ENCODE measurements at regions not wholly inside any gene's neighbourhood (a gene's known extent, or its start where the extent isn't known, plus 50 kb on each side); places are given as distances from the start of the nearest gene placed in this dataset.

- POLR2A ChIA-PET: no interaction called here
- TF ChIP-seq CLOCK (CRISPR knock-in tag; IDR thresholded peaks at IDR 0.05; ENCODE audit: borderline replicate concordance) (no peak), DPF2 (IDR thresholded peaks at IDR 0.05) (no peak), ZNF274 (IDR thresholded peaks at IDR 0.05; ENCODE audit: borderline replicate concordance, low read depth, low read length) (no peak), SLC30A9 (CRISPR knock-in tag; IDR thresholded peaks at IDR 0.05) (no peak), ARNT (IDR thresholded peaks at IDR 0.05) (no peak), CCNT2 (IDR thresholded peaks at IDR 0.05; ENCODE audit: borderline replicate concordance, extremely low read depth, insufficient read length, low read depth, low read length) (no peak), VEZF1 (CRISPR knock-in tag; IDR thresholded peaks at IDR 0.05) (no peak), ATF6 (CRISPR knock-in tag; IDR thresholded peaks at IDR 0.05) (no peak), NFATC3 (IDR thresholded peaks at IDR 0.05) (no peak), RBM17 (IDR thresholded peaks at IDR 0.05; ENCODE audit: borderline replicate concordance, low read depth, low read length) (no peak), STAG1 (CRISPR knock-in tag; IDR thresholded peaks at IDR 0.05; ENCODE audit: borderline replicate concordance) (no peak), GTF2F1 (IDR thresholded peaks at IDR 0.05; ENCODE audit: low read depth, low read length) (no peak), HES1 (IDR thresholded peaks at IDR 0.05; ENCODE audit: low read depth) (no peak), ZNF12 (CRISPR knock-in tag; IDR thresholded peaks at IDR 0.05) (no peak), FOXO4 (CRISPR knock-in tag; IDR thresholded peaks at IDR 0.05) (no peak), OTX1 (CRISPR knock-in tag; IDR thresholded peaks at IDR 0.05) (no peak), NFE2 (IDR thresholded peaks at IDR 0.05; ENCODE audit: low read depth) (no peak)
Measured at GRCh38 chr12:82574191-82574590, 112.5 kb upstream of the TMTC2 start.

More at GRCh38 chr12:82574191-82574590, 112.5 kb upstream of the TMTC2 start:
- 3% methylated on average over 2 of the region's 2 CpGs for WGBS (ENCODE audit: insufficient coverage, low coverage, missing lambda C conversion rate)
- CTCF ChIA-PET (ENCODE audit: low intra/inter-chr PET ratio): no interaction called here
- intact Hi-C loops (cut with micrococcal nuclease) (no loop called here), in situ Hi-C loops (cut with MboI) (no loop called here)
- H4K20me1 ChIP-seq (replicated peaks; ENCODE audit: control insufficient read depth, insufficient read depth, low read length): no peaks in the 10 kb centered on the region
- H2AFZ ChIP-seq (ENCODE audit: low read depth, low read length): no peak overlapping the region
- BruUV-seq (replicated peaks): no TSS peak
- H3K9me3 ChIP-seq (replicated peaks; ENCODE audit: control insufficient read depth, insufficient read depth, low read depth, low read length): no peaks in the 10 kb centered on the region
- no peaks in the 10 kb centered on the region for H3K27me3 ChIP-seq (ENCODE audit: control insufficient read depth in 2 of 2, insufficient read depth in 2 of 2, low read length in 2 of 2)
- no peaks in the 10 kb centered on the region for H3K79me2 ChIP-seq (ENCODE audit: control insufficient read depth, insufficient read depth, low read length)
- ATAC-seq (no peak), DNase-seq (ENCODE audit: extremely low read depth in 1 of 4, low spot score in 3 of 4) (no peak), FAIRE-seq (no peak)
- no peak overlapping the region for H3K4me3 ChIP-seq
- H3K9me1 ChIP-seq (ENCODE audit: control insufficient read depth, insufficient read depth, low read length): no peaks in the 10 kb centered on the region
- no peaks in the 10 kb centered on the region for H3K36me3 ChIP-seq (ENCODE audit: control insufficient read depth, insufficient read depth, low read length)
- no peak overlapping the region for H3K9ac ChIP-seq (ENCODE audit: insufficient read depth in 1 of 2, low read depth in 2 of 2, low read length in 2 of 2)
- H3K27ac ChIP-seq (ENCODE audit: extremely low read depth, low read depth, low read length): no peak overlapping the region
- no peaks in the 10 kb centered on the region for H3K4me1 ChIP-seq (replicated peaks in 1 of 2; ENCODE audit: control insufficient read depth in 2 of 2, insufficient read depth in 2 of 2, low read length in 2 of 2)
- H3K4me2 ChIP-seq (ENCODE audit: insufficient read depth, low read length): no peak overlapping the region

Measured in K562 (cell line).